DOHH2 (cell line): ENCODE measurements at regions not wholly inside any gene's neighbourhood (a gene's known extent, or its start where the extent isn't known, plus 50 kb on each side); places are given as distances from the start of the nearest gene placed in this dataset.
"Not testable (repeated sequence)": the region's sequence is repeated elsewhere in the genome, so short reads cannot be mapped to it uniquely, and the experiment has no call there.

Experiments used
- H3F3A ChIP-seq: fragments of 200-600 bp; sonication (generic), shearing (Covaris generic); 2 replicates; pipeline ENCODE4 v1.6.0; 2016; ENCODE audit warnings: antibody characterized with exemption, mild to moderate bottlenecking; ENCODE audit not compliant: control insufficient read depth, insufficient read depth
- H3K27ac ChIP-seq: fragments of 200-600 bp; sonication (generic); 2 replicates; pipeline ENCODE4 v1.5.1; 2014; ENCODE audit warnings: low read depth, mild to moderate bottlenecking, low read length, moderate library complexity
- H3K27me3 ChIP-seq: fragments of 200-600 bp; sonication (generic); 2 replicates; pipeline ENCODE4 v1.6.1; 2014; ENCODE audit warnings: mild to moderate bottlenecking, low read length, mixed read lengths; ENCODE audit not compliant: control insufficient read depth
- H3K36me3 ChIP-seq: fragments of 200-600 bp; sonication (generic); 2 replicates; pipeline ENCODE4 v1.6.1; 2014; ENCODE audit warnings: mild to moderate bottlenecking, low read length, moderate library complexity, mixed read lengths; ENCODE audit not compliant: control insufficient read depth
- H3K4me1 ChIP-seq: fragments of 200-600 bp; sonication (generic); 2 replicates; pipeline ENCODE4 v1.6.1; 2014; ENCODE audit warnings: mild to moderate bottlenecking, low read length, mixed read lengths; ENCODE audit not compliant: control insufficient read depth
- H3K4me2 ChIP-seq: fragments of 200-600 bp; sonication (generic); 2 replicates; pipeline ENCODE4 v1.6.0; 2014; ENCODE audit warnings: mild to moderate bottlenecking, low read length, moderate library complexity
- H3K4me3 ChIP-seq: fragments of 200-600 bp; sonication (generic); 2 replicates; pipeline ENCODE4 v1.5.1; 2014; ENCODE audit warnings: mild to moderate bottlenecking, low read length, mixed read lengths
- H3K79me2 ChIP-seq: fragments of 200-600 bp; sonication (generic); 2 replicates; pipeline ENCODE4 v1.6.1; 2014; ENCODE audit warnings: mild to moderate bottlenecking, low read length, mixed read lengths; ENCODE audit not compliant: control insufficient read depth
- H3K9me2 ChIP-seq: fragments of 200-600 bp; sonication (generic); replicated peaks from 2 replicates; pipeline ENCODE4 v1.6.1; 2014; ENCODE audit warnings: mild to moderate bottlenecking, low read length, mixed read lengths; ENCODE audit not compliant: control insufficient read depth
- H3K9me3 ChIP-seq: fragments of 200-600 bp; sonication (generic); 2 replicates; pipeline ENCODE4 v1.6.1; 2014; ENCODE audit warnings: antibody characterized with exemption, low read length, mixed read lengths; ENCODE audit not compliant: control insufficient read depth, insufficient read depth
- H4K20me1 ChIP-seq: fragments of 200-600 bp; sonication (generic); 2 replicates; pipeline ENCODE4 v1.6.0; 2014; ENCODE audit warnings: low read depth, mild to moderate bottlenecking, antibody characterized with exemption, low read length, moderate library complexity; ENCODE audit not compliant: control insufficient read depth, insufficient read depth
- EZH2phosphoT487 ChIP-seq: fragments of 200-600 bp; sonication (generic); IDR thresholded peaks from 2 replicates; pipeline ENCODE4 v1.6.1; 2017; ENCODE audit warnings: borderline replicate concordance, mild to moderate bottlenecking, antibody characterized with exemption, low read length, moderate library complexity, mixed read lengths
- TF ChIP-seq, protein P1 (sequence below): fragments of 200-600 bp; sonication (generic); IDR thresholded peaks from one replicate; pipeline ENCODE4 v1.5.1; 2014; ENCODE audit warnings: antibody characterized with exemption, mild to moderate bottlenecking, low read depth, low read length; ENCODE audit not compliant: poor library complexity, severe bottlenecking

DNA sequence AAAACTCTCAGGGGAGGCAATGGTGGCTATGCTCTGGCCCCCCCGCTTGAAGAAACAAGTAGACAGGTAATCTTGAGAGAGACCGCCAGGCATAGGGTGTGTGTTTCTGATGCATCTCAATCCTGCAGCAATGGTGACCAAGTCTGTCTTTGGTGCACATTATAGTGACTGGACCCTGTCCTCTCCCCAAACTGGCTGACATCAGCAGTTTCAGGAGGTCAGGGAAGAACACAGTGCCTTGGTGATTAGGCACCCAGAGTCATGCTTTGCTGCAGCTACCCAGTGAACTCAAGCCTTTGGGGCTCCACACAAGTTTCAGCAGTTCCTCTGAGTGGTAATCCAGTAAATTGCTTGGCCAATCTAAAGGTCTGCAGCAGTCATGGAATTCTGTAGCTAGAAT, 318.3 kb downstream of the SPIN4 start:
- H3K4me1 ChIP-seq, result no peaks in the 10 kb centered on the region
- no peaks in the 10 kb centered on the region for H3K9me2 ChIP-seq
- H4K20me1 ChIP-seq, result no peaks in the 10 kb centered on the region
- no peaks in the 10 kb centered on the region for H3K79me2 ChIP-seq
- no peaks in the 10 kb centered on the region for H3K36me3 ChIP-seq
- no peaks in the 10 kb centered on the region for H3K27me3 ChIP-seq
- H3K4me2 ChIP-seq, result no peak overlapping the region
- H3K4me3 ChIP-seq, result no peak overlapping the region
- TF ChIP-seq, protein P1, sequence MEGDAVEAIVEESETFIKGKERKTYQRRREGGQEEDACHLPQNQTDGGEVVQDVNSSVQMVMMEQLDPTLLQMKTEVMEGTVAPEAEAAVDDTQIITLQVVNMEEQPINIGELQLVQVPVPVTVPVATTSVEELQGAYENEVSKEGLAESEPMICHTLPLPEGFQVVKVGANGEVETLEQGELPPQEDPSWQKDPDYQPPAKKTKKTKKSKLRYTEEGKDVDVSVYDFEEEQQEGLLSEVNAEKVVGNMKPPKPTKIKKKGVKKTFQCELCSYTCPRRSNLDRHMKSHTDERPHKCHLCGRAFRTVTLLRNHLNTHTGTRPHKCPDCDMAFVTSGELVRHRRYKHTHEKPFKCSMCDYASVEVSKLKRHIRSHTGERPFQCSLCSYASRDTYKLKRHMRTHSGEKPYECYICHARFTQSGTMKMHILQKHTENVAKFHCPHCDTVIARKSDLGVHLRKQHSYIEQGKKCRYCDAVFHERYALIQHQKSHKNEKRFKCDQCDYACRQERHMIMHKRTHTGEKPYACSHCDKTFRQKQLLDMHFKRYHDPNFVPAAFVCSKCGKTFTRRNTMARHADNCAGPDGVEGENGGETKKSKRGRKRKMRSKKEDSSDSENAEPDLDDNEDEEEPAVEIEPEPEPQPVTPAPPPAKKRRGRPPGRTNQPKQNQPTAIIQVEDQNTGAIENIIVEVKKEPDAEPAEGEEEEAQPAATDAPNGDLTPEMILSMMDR, result no peak
- TF ChIP-seq EZH2phosphoT487, result no peak
- H3K9me3 ChIP-seq, result no peaks in the 10 kb centered on the region
- H3F3A ChIP-seq, result no peaks in the 10 kb centered on the region
- no peak overlapping the region for H3K27ac ChIP-seq

DNA sequence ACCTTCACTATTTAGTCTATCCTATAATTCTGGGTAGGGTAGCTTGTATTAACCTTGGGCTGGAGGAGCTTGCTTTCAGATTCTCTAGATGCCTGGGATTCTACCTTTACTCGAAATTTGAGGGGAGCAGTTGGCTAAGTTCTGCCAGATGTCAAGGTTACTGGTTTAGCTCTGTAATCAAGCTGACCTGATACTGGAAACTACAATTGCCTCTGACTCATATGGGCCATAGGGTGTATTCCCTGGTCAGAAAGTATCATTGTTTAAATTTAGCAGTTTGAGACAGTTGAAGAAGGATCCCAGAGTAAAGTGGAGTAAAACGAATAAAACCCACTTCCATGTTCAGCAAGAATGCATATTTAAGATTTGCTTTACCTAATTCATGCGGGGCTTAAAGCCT, 337.6 kb downstream of the SPIN4 start:
- Histone ChIP-seq H3K27me3 (no peaks in the 10 kb centered on the region), H3K79me2 (no peaks in the 10 kb centered on the region), H3K27ac (no peak overlapping the region), H3K4me1 (no peaks in the 10 kb centered on the region), H4K20me1 (no peaks in the 10 kb centered on the region), H3K4me3 (no peak overlapping the region), H3F3A (no peaks in the 10 kb centered on the region), H3K9me3 (no peaks in the 10 kb centered on the region), H3K36me3 (no peaks in the 10 kb centered on the region), H3K9me2 (no peaks in the 10 kb centered on the region), H3K4me2 (no peak overlapping the region)
- TF ChIP-seq EZH2phosphoT487, result no peak
- TF ChIP-seq, protein P1, result no peak

DNA sequence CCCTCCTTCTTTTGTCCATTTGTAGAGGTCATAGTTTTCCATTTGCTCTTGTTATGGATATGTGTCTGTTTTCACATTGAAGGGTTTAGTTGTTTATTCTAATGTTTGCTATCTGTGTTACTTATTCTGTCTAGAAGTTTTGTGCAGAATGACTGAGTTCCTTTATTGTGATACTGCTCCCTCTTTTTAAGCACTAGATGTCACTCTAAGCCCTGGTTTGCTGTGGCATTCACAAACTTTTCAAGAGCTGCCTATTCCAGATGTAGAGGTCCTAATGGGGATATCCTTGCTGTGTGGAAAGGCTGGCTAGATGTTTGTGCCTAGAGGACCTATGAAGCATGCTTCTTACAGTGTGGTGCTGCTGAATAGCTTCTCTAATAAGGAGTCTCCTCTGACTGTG, 338.6 kb downstream of the SPIN4 start:
- H3F3A ChIP-seq, result no peaks in the 10 kb centered on the region
- no peaks in the 10 kb centered on the region for H4K20me1 ChIP-seq
- H3K4me2 ChIP-seq, result no peak overlapping the region
- no peaks in the 10 kb centered on the region for H3K9me2 ChIP-seq
- no peaks in the 10 kb centered on the region for H3K9me3 ChIP-seq
- no peaks in the 10 kb centered on the region for H3K27me3 ChIP-seq
- H3K36me3 ChIP-seq, result no peaks in the 10 kb centered on the region
- H3K27ac ChIP-seq, result no peak overlapping the region
- H3K4me1 ChIP-seq, result no peaks in the 10 kb centered on the region
- no peaks in the 10 kb centered on the region for H3K79me2 ChIP-seq
- no peak overlapping the region for H3K4me3 ChIP-seq
- TF ChIP-seq, protein P1, result no peak
- no peak for TF ChIP-seq EZH2phosphoT487

DNA sequence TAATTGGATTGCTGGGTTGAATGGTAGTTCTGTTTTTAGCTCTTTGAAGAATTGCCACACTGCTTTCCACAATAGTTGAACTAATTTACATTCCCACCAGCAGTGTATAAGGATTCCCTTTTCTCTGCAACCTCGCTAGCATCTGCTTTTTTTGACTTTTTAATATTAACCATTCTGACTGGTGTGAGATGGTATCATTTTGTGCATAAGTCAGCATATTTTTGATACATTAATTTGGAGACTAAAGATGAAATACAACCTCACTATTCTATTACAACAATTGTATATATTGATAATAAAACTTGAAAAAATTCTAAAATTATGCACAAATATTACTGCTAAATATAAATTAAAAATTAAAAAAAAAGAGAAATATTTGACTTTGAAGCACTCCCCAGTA, 350.9 kb downstream of the SPIN4 start:
- not testable (repeated sequence) for H3F3A ChIP-seq, H3K4me1 ChIP-seq, H4K20me1 ChIP-seq, H3K27me3 ChIP-seq, H3K4me3 ChIP-seq, H3K79me2 ChIP-seq, H3K9me2 ChIP-seq, H3K4me2 ChIP-seq, H3K36me3 ChIP-seq, H3K9me3 ChIP-seq, H3K27ac ChIP-seq
